ENCODE measurements at regions not wholly inside any gene's neighbourhood (a gene's known extent, or its start where the extent isn't known, plus 50 kb on each side); places are given as distances from the start of the nearest gene placed in this dataset.
"Not testable (repeated sequence)": the region's sequence is repeated elsewhere in the genome, so short reads cannot be mapped to it uniquely, and the experiment has no call there.

DNA sequence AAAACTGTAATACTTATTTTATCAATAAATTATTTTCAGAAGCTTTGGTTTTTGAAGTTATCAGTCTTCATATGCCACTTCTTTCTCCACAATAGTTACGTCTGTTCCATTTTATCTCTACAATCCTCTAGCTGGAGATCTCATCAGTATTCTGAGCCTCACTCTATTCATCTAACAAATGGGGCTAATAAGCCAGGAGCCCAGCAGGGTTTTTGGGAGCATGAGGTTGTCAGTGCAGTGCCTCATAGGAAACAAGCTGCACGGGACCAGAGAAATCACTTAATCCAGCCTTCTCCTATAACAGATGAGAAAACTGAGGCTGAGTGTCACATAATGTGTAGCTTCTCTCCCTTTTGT, 501.9 kb upstream of the RGS6 start:
- intact Hi-C loops (cut with DNase I; ENCODE audit: low total_unique reads): no loop called here
- Histone ChIP-seq H3K9me3 (peaks cover 0 to 21% (median 6%) of the 10 kb centered on the region in 4 donors), H3K27ac (no peak overlapping the region), H3K4me1 (peaks cover 0 to 8% (median 3%) of the 10 kb centered on the region in 4 donors), H3K4me3 (no peak overlapping the region), H3K27me3 (no peaks in the 10 kb centered on the region), H3K36me3 (peaks cover 0 to 5% (median 0%) of the 10 kb centered on the region in 4 donors)
- no peak for TF ChIP-seq EP300 (IDR thresholded peaks at IDR 0.05)
- WGBS, 5 donors: 90 to 97% (median 94%) methylated on average over 2 of the region's 2 CpGs
- no peak for DNase-seq

- peaks cover 0 to 8% (median 3%) of the 10 kb centered on the region in 4 donors for H3K4me1 ChIP-seq
- WGBS, 5 donors: 86 to 95% (median 91%) methylated on average over 3 of the region's 3 CpGs
These were observed 501.4 kb upstream of the RGS6 start for GRCh38 chr14:71430678-71431376.

DNA sequence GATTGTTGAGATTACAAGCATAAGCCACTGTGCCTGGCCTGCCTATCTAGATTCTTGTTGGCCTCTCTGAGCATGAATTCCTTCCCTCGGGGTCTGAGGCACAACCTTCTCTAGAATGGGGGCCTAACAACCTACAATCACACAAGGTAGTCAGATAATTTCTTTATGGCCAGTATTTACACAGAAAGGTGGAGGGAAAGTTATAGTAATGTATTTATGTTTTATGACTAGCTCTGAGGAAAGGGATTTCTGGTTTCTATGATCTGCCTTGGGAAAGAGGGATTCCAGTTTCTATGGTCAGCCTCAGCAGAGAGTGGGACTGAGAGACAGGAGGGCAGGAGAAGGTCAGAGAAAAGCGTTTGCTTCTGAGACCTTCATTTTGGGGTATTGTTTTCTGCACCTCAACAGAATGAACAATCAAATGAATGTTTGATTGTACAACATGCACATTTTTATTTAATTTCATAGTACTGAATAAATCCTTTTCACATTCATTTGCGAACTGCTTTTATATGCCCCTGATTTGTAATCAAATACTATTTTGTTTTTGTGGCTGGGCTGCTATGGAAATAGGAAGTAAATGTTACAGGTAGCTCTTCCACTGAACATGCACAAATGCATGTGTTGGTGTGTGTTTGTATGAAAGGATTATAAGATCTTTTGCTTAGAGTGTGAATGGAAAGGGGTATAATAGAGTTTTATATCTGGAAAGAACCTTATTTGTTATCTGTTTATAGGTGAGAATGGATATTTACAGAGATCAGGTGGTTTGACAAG, 499.7 kb upstream of the RGS6 start:
- Histone ChIP-seq H3K4me1 (peaks cover 0 to 12% (median 3%) of the 10 kb centered on the region in 4 donors), H3K36me3 (no peaks in the 10 kb centered on the region), H3K4me3 (no peak overlapping the region), H3K27me3 (no peaks in the 10 kb centered on the region), H3K27ac (no peak overlapping the region), H3K9me3 (no peaks in the 10 kb centered on the region)
- intact Hi-C loops (cut with DNase I; ENCODE audit: low total_unique reads): no loop called here
- TF ChIP-seq, protein P1, sequence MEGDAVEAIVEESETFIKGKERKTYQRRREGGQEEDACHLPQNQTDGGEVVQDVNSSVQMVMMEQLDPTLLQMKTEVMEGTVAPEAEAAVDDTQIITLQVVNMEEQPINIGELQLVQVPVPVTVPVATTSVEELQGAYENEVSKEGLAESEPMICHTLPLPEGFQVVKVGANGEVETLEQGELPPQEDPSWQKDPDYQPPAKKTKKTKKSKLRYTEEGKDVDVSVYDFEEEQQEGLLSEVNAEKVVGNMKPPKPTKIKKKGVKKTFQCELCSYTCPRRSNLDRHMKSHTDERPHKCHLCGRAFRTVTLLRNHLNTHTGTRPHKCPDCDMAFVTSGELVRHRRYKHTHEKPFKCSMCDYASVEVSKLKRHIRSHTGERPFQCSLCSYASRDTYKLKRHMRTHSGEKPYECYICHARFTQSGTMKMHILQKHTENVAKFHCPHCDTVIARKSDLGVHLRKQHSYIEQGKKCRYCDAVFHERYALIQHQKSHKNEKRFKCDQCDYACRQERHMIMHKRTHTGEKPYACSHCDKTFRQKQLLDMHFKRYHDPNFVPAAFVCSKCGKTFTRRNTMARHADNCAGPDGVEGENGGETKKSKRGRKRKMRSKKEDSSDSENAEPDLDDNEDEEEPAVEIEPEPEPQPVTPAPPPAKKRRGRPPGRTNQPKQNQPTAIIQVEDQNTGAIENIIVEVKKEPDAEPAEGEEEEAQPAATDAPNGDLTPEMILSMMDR (IDR thresholded peaks at IDR 0.05): no peak
- TF ChIP-seq POLR2AphosphoS5 (IDR thresholded peaks at IDR 0.05) (no peak), EP300 (IDR thresholded peaks at IDR 0.05) (no peak), POLR2A (IDR thresholded peaks at IDR 0.05) (no peak)
- DNase-seq: peak in 1 of 2 donors; percentile 30
- WGBS, 5 donors: 61 to 73% (median 69%) methylated on average over 3 of the region's 3 CpGs

More at GRCh38 chr14:71430678-71431376, 501.4 kb upstream of the RGS6 start:
- DNase-seq: no peak
- Histone ChIP-seq H3K27ac (no peak overlapping the region), H3K9me3 (peaks cover 0 to 16% (median 6%) of the 10 kb centered on the region in 4 donors), H3K27me3 (no peaks in the 10 kb centered on the region), H3K36me3 (peaks cover 0 to 5% (median 0%) of the 10 kb centered on the region in 4 donors), H3K4me3 (no peak overlapping the region)
- intact Hi-C loops (cut with DNase I; ENCODE audit: low total_unique reads): no loop called here
- TF ChIP-seq POLR2AphosphoS5 (IDR thresholded peaks at IDR 0.05): no peak
- TF ChIP-seq, protein P1 (IDR thresholded peaks at IDR 0.05): no peak
- no peak for TF ChIP-seq EP300 (IDR thresholded peaks at IDR 0.05)
- TF ChIP-seq POLR2A (IDR thresholded peaks at IDR 0.05): no peak

GRCh38 chr14:71433303-71433702, 498.9 kb upstream of the RGS6 start:
- Histone ChIP-seq H3K27me3 (no peaks in the 10 kb centered on the region), H3K27ac (no peak overlapping the region), H3K9me3 (no peaks in the 10 kb centered on the region), H3K36me3 (no peaks in the 10 kb centered on the region), H3K4me1 (peaks cover 0 to 19% (median 7%) of the 10 kb centered on the region in 4 donors), H3K4me3 (no peak overlapping the region)
- WGBS, 5 donors: 93 to 97% (median 94%) methylated on average over 8 of the region's 8 CpGs
- intact Hi-C loops (cut with DNase I; ENCODE audit: low total_unique reads): no loop called here
- DNase-seq: no peak
- TF ChIP-seq POLR2AphosphoS5 (IDR thresholded peaks at IDR 0.05): no peak
- TF ChIP-seq, protein P1 (IDR thresholded peaks at IDR 0.05): no peak
- no peak for TF ChIP-seq POLR2A (IDR thresholded peaks at IDR 0.05)
- no peak for TF ChIP-seq EP300 (IDR thresholded peaks at IDR 0.05)

- H3K36me3 ChIP-seq; intact Hi-C loops (cut with DNase I; ENCODE audit: low total_unique reads); H3K9me3 ChIP-seq; H3K27ac ChIP-seq; H3K27me3 ChIP-seq; DNase-seq; H3K4me3 ChIP-seq: not testable (repeated sequence)
- 99 to 100% (median 100%) methylated on average over 2 of the region's 2 CpGs for WGBS, 5 donors
- peaks cover 0 to 38% (median 19%) of the 10 kb centered on the region in 4 donors for H3K4me1 ChIP-seq
These were observed 496.6 kb upstream of the RGS6 start for GRCh38 chr14:71435641-71436040.

Measured in stomach (tissue), 8 donors.